ENCODE measurements at regions not wholly inside any gene's neighbourhood (a gene's known extent, or its start where the extent isn't known, plus 50 kb on each side); places are given as distances from the start of the nearest gene placed in this dataset.
A peak's percentile ranks its signal among the peaks of the same experiment; 100 is the strongest.

- DNase-seq: no peak
- H3K4me1 Mint-ChIP-seq (ENCODE audit: low read depth): peaks cover 15% of the 10 kb centered on the region
- peaks cover 16% of the 10 kb centered on the region for H3K36me3 Mint-ChIP-seq (ENCODE audit: low read depth)
- 0 out of 2 replicates have a peak, but pooled peaks cover 1% of the 10 kb centered on the region for H3K27me3 Mint-ChIP-seq (ENCODE audit: insufficient read depth)
- peaks cover 18% of the 10 kb centered on the region for H3K9me3 Mint-ChIP-seq
- no peak for TF ChIP-seq CTCF (IDR thresholded peaks at IDR 0.05)
- H3K27ac Mint-ChIP-seq: peak overlapping the region; percentile 68
- H3K4me3 Mint-ChIP-seq: peak overlapping the region; percentile 92
Observed at GRCh38 chr7:54933643-54934042, 85.2 kb upstream of the EGFR start.

- Mint-ChIP-seq H3K27ac (no peak overlapping the region), H3K9me3 (no peaks in the 10 kb centered on the region), H3K36me3 (ENCODE audit: low read depth) (peaks cover 7% of the 10 kb centered on the region; the same call in 1 of the 2 replicates), H3K4me3 (no peak overlapping the region), H3K4me1 (ENCODE audit: low read depth) (peaks cover 13% of the 10 kb centered on the region), H3K27me3 (ENCODE audit: insufficient read depth) (no peaks in the 10 kb centered on the region; the same call in 1 of the 2 replicates)
- DNase-seq: no peak
- TF ChIP-seq CTCF (IDR thresholded peaks at IDR 0.05): no peak
Observed at GRCh38 chr7:54940748-54941147, 78.1 kb upstream of the EGFR start.

- TF ChIP-seq CTCF (IDR thresholded peaks at IDR 0.05): no peak
- Mint-ChIP-seq H3K4me3 (no peak overlapping the region), H3K27ac (0 out of 2 replicates have a peak overlapping the region, but pooled peaks have one; percentile 2), H3K4me1 (ENCODE audit: low read depth) (peaks cover 13% of the 10 kb centered on the region), H3K9me3 (no peaks in the 10 kb centered on the region), H3K36me3 (ENCODE audit: low read depth) (peaks cover 7% of the 10 kb centered on the region; the same call in 1 of the 2 replicates), H3K27me3 (ENCODE audit: insufficient read depth) (no peaks in the 10 kb centered on the region; the same call in 1 of the 2 replicates)
- DNase-seq: peak; percentile 55
Observed at GRCh38 chr7:54944179-54944578, 74.6 kb upstream of the EGFR start.

GRCh38 chr7:54946271-54946670, 72.5 kb upstream of the EGFR start:
- no peak overlapping the region for H3K4me3 Mint-ChIP-seq
- 0 out of 2 replicates have a peak, but pooled peaks cover 4% of the 10 kb centered on the region for H3K36me3 Mint-ChIP-seq (ENCODE audit: low read depth)
- H3K27me3 Mint-ChIP-seq (ENCODE audit: insufficient read depth): no peaks in the 10 kb centered on the region
- H3K9me3 Mint-ChIP-seq: no peaks in the 10 kb centered on the region; the same call in 1 of the 2 replicates
- DNase-seq: no peak
- peaks cover 13% of the 10 kb centered on the region for H3K4me1 Mint-ChIP-seq (ENCODE audit: low read depth)
- H3K27ac Mint-ChIP-seq: no peak overlapping the region
- TF ChIP-seq CTCF (IDR thresholded peaks at IDR 0.05): no peak

- Mint-ChIP-seq H3K4me3 (no peak overlapping the region), H3K27me3 (ENCODE audit: insufficient read depth) (no peaks in the 10 kb centered on the region), H3K27ac (no peak overlapping the region), H3K4me1 (ENCODE audit: low read depth) (peaks cover 13% of the 10 kb centered on the region), H3K9me3 (no peaks in the 10 kb centered on the region; the same call in 1 of the 2 replicates), H3K36me3 (ENCODE audit: low read depth) (0 out of 2 replicates have a peak, but pooled peaks cover 5% of the 10 kb centered on the region)
- DNase-seq: no peak
- TF ChIP-seq CTCF (IDR thresholded peaks at IDR 0.05): no peak
Observed at GRCh38 chr7:54946764-54947163, 72.1 kb upstream of the EGFR start.

All from HFFc6 (cell line).